ENCODE measurements at regions not wholly inside any gene's neighbourhood (a gene's known extent, or its start where the extent isn't known, plus 50 kb on each side); places are given as distances from the start of the nearest gene placed in this dataset.

DNA sequence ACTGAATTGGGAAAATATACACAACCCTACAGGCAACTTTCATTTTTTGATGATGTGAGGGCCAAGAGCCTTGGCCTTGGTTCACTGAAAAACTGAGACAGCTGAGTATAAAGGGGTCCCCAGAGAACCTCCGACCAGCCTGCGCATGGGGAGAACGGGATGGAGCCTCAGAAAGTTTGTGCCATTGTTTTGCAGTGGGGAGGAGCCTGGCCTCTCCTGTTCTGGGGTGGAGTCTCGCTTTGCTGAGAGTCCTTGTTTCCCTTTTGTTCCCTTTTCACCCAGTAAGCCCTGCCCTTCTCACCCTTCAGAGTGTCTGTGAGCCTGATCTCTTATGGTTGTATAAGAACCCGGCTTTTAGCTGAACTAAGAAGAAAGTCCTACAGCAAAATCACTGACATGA lies 193.2 kb upstream of the AKR1E2 start:
- Histone ChIP-seq H3K9me3 (ENCODE audit: control insufficient read depth in 4 of 4, low read length in 3 of 4) (peaks cover 0 to 4% (median 2%) of the 10 kb centered on the region in 4 donors), H3K27ac (ENCODE audit: low read depth in 1 of 2, low read length in 2 of 2) (no peak overlapping the region), H3K9ac (ENCODE audit: low read depth in 1 of 2, low read length in 2 of 2) (no peak overlapping the region), H3K4me1 (ENCODE audit: control insufficient read depth in 4 of 4, insufficient read depth in 4 of 4, low read length in 3 of 4) (no peaks in the 10 kb centered on the region), H3K27me3 (ENCODE audit: control insufficient read depth in 4 of 4, insufficient read depth in 4 of 4, low read length in 3 of 4) (peaks cover 0 to 4% (median 0%) of the 10 kb centered on the region in 4 donors), H3K36me3 (ENCODE audit: control insufficient read depth in 4 of 4, insufficient read depth in 3 of 4, low read depth in 1 of 4, low read length in 3 of 4) (no peaks in the 10 kb centered on the region), H3K4me3 (ENCODE audit: low read depth in 1 of 3, low read length in 3 of 3) (no peak overlapping the region)
- DNase-seq (ENCODE audit: low spot score) = no peak
- WGBS = 90% methylated on average over 5 of the region's 5 CpGs
- no peak for TF ChIP-seq SP1 (IDR thresholded peaks at IDR 0.05)

DNA sequence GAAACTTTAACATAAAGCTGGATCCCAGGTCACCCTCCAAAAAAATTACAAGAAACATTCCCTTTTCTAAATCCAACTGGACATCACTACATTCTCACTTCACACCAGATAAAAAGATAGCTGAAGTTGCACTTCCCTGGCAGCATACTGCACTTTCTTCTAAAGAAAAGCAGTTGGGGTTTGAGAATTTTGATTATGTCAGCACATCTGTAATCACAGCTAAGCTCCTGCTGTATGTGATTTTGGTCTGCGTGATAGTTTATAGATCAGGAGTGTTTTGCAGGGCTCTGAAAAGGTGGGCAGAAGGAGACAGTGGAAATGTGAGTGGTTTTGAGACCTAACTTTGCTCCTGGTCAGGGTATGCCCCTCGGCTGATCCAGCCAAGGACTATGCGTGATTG lies 199.1 kb upstream of the AKR1E2 start:
- H3K4me3 ChIP-seq (ENCODE audit: low read depth in 1 of 3, low read length in 3 of 3) = no peak overlapping the region
- peaks cover 0 to 5% (median 2%) of the 10 kb centered on the region in 4 donors for H3K9me3 ChIP-seq (ENCODE audit: control insufficient read depth in 4 of 4, low read length in 3 of 4)
- no peaks in the 10 kb centered on the region for H3K27me3 ChIP-seq (ENCODE audit: control insufficient read depth in 4 of 4, insufficient read depth in 4 of 4, low read length in 3 of 4)
- 90% methylated on average over 3 of the region's 3 CpGs for WGBS
- no peak overlapping the region for H3K9ac ChIP-seq (ENCODE audit: low read depth in 1 of 2, low read length in 2 of 2)
- no peaks in the 10 kb centered on the region for H3K36me3 ChIP-seq (ENCODE audit: control insufficient read depth in 4 of 4, insufficient read depth in 3 of 4, low read depth in 1 of 4, low read length in 3 of 4)
- H3K4me1 ChIP-seq (ENCODE audit: control insufficient read depth in 4 of 4, insufficient read depth in 4 of 4, low read length in 3 of 4) = no peaks in the 10 kb centered on the region
- TF ChIP-seq MAX (IDR thresholded peaks at IDR 0.05) = no peak
- TF ChIP-seq ZBTB33 (IDR thresholded peaks at IDR 0.05) = no peak
- no peak for TF ChIP-seq EGR1 (IDR thresholded peaks at IDR 0.05; ENCODE audit: low read depth in 2 of 2)
- no peak for TF ChIP-seq SP1 (IDR thresholded peaks at IDR 0.05)
- TF ChIP-seq HNF4G (IDR thresholded peaks at IDR 0.05) = no peak
- TF ChIP-seq ATF3 (IDR thresholded peaks at IDR 0.05) = no peak
- TF ChIP-seq HNF4A (conservative IDR thresholded peaks at IDR 0.05) = no peak
- no peak for TF ChIP-seq GABPA (IDR thresholded peaks at IDR 0.05 in 1 of 2, conservative IDR thresholded peaks at IDR 0.05 in 1 of 2)
- no peak for TF ChIP-seq YY1 (IDR thresholded peaks at IDR 0.05)
- no peak for TF ChIP-seq NR2F2 (IDR thresholded peaks at IDR 0.05)
- TF ChIP-seq, protein P1, sequence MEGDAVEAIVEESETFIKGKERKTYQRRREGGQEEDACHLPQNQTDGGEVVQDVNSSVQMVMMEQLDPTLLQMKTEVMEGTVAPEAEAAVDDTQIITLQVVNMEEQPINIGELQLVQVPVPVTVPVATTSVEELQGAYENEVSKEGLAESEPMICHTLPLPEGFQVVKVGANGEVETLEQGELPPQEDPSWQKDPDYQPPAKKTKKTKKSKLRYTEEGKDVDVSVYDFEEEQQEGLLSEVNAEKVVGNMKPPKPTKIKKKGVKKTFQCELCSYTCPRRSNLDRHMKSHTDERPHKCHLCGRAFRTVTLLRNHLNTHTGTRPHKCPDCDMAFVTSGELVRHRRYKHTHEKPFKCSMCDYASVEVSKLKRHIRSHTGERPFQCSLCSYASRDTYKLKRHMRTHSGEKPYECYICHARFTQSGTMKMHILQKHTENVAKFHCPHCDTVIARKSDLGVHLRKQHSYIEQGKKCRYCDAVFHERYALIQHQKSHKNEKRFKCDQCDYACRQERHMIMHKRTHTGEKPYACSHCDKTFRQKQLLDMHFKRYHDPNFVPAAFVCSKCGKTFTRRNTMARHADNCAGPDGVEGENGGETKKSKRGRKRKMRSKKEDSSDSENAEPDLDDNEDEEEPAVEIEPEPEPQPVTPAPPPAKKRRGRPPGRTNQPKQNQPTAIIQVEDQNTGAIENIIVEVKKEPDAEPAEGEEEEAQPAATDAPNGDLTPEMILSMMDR (IDR thresholded peaks at IDR 0.05; ENCODE audit: low read depth, low read length, missing input control) = no peak
- no peak for TF ChIP-seq FOXA1 (IDR thresholded peaks at IDR 0.05)
- TF ChIP-seq JUND (IDR thresholded peaks at IDR 0.05) = no peak
- no peak overlapping the region for H3K27ac ChIP-seq (ENCODE audit: low read depth in 1 of 2, low read length in 2 of 2)
- no peak for DNase-seq (ENCODE audit: low spot score)

- Histone ChIP-seq H3K4me3 (ENCODE audit: low read depth in 1 of 3, low read length in 3 of 3) (no peak overlapping the region), H3K9me3 (ENCODE audit: control insufficient read depth in 4 of 4, low read length in 3 of 4) (peaks cover 0 to 5% (median 2%) of the 10 kb centered on the region in 4 donors), H3K36me3 (ENCODE audit: control insufficient read depth in 4 of 4, insufficient read depth in 3 of 4, low read depth in 1 of 4, low read length in 3 of 4) (no peaks in the 10 kb centered on the region), H3K9ac (ENCODE audit: low read depth in 1 of 2, low read length in 2 of 2) (no peak overlapping the region), H3K27me3 (ENCODE audit: control insufficient read depth in 4 of 4, insufficient read depth in 4 of 4, low read length in 3 of 4) (no peaks in the 10 kb centered on the region), H3K27ac (ENCODE audit: low read depth in 1 of 2, low read length in 2 of 2) (no peak overlapping the region), H3K4me1 (ENCODE audit: control insufficient read depth in 4 of 4, insufficient read depth in 4 of 4, low read length in 3 of 4) (no peaks in the 10 kb centered on the region)
- no peak for DNase-seq (ENCODE audit: low spot score)
- 91% methylated on average over 1 of the region's 1 CpG for WGBS
- TF ChIP-seq ATF3 (IDR thresholded peaks at IDR 0.05) (no peak), NR2F2 (IDR thresholded peaks at IDR 0.05) (no peak), YY1 (IDR thresholded peaks at IDR 0.05) (no peak), FOXA2 (IDR thresholded peaks at IDR 0.05) (no peak), EGR1 (IDR thresholded peaks at IDR 0.05; ENCODE audit: low read depth in 2 of 2) (no peak), RXRA (IDR thresholded peaks at IDR 0.05) (no peak), HNF4A (conservative IDR thresholded peaks at IDR 0.05) (no peak), ZBTB33 (IDR thresholded peaks at IDR 0.05) (no peak), JUND (IDR thresholded peaks at IDR 0.05) (no peak), TAF1 (conservative IDR thresholded peaks at IDR 0.05) (no peak), GABPA (IDR thresholded peaks at IDR 0.05 in 1 of 2, conservative IDR thresholded peaks at IDR 0.05 in 1 of 2) (no peak), MAX (IDR thresholded peaks at IDR 0.05) (no peak), FOXA1 (IDR thresholded peaks at IDR 0.05) (no peak)
- TF ChIP-seq, protein P1 (IDR thresholded peaks at IDR 0.05; ENCODE audit: low read depth, low read length, missing input control) = no peak
Observed at GRCh38 chr10:4623757-4624420, 202.1 kb upstream of the AKR1E2 start.

Measured in liver (tissue), 8 donors.